SK-N-SH treated with all-trans-retinoic acid at 6 μM for 48 hours (cell line): ENCODE measurements at regions not wholly inside any gene's neighbourhood (a gene's known extent, or its start where the extent isn't known, plus 50 kb on each side); places are given as distances from the start of the nearest gene placed in this dataset.

ENCODE experiments used
- ATAC-seq: fragments of 200-7000 bp; cut with Tn5 transposase; 3 replicates; pipeline ENCODE4 v1.9.1; 2020; ENCODE audit warnings: mild to moderate bottlenecking, moderate library complexity
- BACH2 ChIP-seq: fragments of 250-450 bp; sonication (Bioruptor Pico); IDR thresholded peaks from 2 replicates; pipeline ENCODE4 v1.9.0; 2021; ENCODE audit warnings: mild to moderate bottlenecking, borderline replicate concordance
- CREB5 ChIP-seq: fragments of 250-450 bp; sonication (Bioruptor Pico); IDR thresholded peaks from 2 replicates; pipeline ENCODE4 v1.5.1; 2020; ENCODE audit warnings: low read depth, mild to moderate bottlenecking, moderate library complexity
- CSDC2 ChIP-seq: fragments of 250-450 bp; sonication (Bioruptor Pico); IDR thresholded peaks from 2 replicates; pipeline ENCODE4 v1.5.0; 2020; ENCODE audit warnings: mild to moderate bottlenecking, moderate library complexity
- ESRRG ChIP-seq: fragments of 250-450 bp; sonication (Bioruptor Pico); IDR thresholded peaks from 2 replicates; pipeline ENCODE4 v1.6.1; 2021; ENCODE audit warnings: mild to moderate bottlenecking
- ISL1 ChIP-seq: fragments of 250-450 bp; sonication (Bioruptor Pico); IDR thresholded peaks from 2 replicates; pipeline ENCODE4 v2.1.2; 2022; ENCODE audit warnings: mild to moderate bottlenecking, moderate library complexity
- OSR1 ChIP-seq: fragments of 250-450 bp; sonication (Bioruptor Pico); IDR thresholded peaks from 2 replicates; pipeline ENCODE4 v1.8.0; 2022; ENCODE audit warnings: moderate library complexity, mild to moderate bottlenecking, inconsistent platforms
- PATZ1 ChIP-seq: fragments of 250-450 bp; sonication (Bioruptor Pico); IDR thresholded peaks from 2 replicates; pipeline ENCODE4 v1.8.0; 2020; ENCODE audit warnings: mild to moderate bottlenecking, moderate library complexity, borderline replicate concordance
- PPARA ChIP-seq: fragments of 250-450 bp; sonication (Bioruptor Pico); IDR thresholded peaks from 2 replicates; pipeline ENCODE4 v1.5.0; 2020; ENCODE audit warnings: mild to moderate bottlenecking, borderline replicate concordance
- RARB ChIP-seq: fragments of 250-450 bp; sonication (Bioruptor Pico); IDR thresholded peaks from 2 replicates; pipeline ENCODE4 v1.8.0; 2021; ENCODE audit warnings: mild to moderate bottlenecking, moderate library complexity
- SNAI2 ChIP-seq: fragments of 250-450 bp; sonication (Bioruptor Pico); IDR thresholded peaks from 2 replicates; pipeline ENCODE4 v1.5.0; 2020; ENCODE audit warnings: mild to moderate bottlenecking, moderate library complexity
- TCF4 ChIP-seq: fragments of 250-450 bp; sonication (Bioruptor Pico); IDR thresholded peaks from 2 replicates; pipeline ENCODE4 v1.8.0; 2021; ENCODE audit warnings: mild to moderate bottlenecking, moderate library complexity, borderline replicate concordance
- TOX ChIP-seq: fragments of 250-450 bp; sonication (Bioruptor Pico); IDR thresholded peaks from 2 replicates; pipeline ENCODE4 v1.8.0; 2021; ENCODE audit warnings: mild to moderate bottlenecking, moderate library complexity, borderline replicate concordance
- TSHZ2 ChIP-seq: fragments of 250-450 bp; sonication (Bioruptor Pico); IDR thresholded peaks from 2 replicates; pipeline ENCODE4 v1.5.0; 2020; ENCODE audit warnings: mild to moderate bottlenecking, moderate library complexity
- ZC3H10 ChIP-seq: fragments of 250-450 bp; sonication (Bioruptor Pico); IDR thresholded peaks from 2 replicates; pipeline ENCODE4 v1.5.1; 2021; ENCODE audit warnings: mild to moderate bottlenecking, moderate library complexity
- ZFP3 ChIP-seq: fragments of 250-450 bp; sonication (Bioruptor Pico); IDR thresholded peaks from 2 replicates; pipeline ENCODE4 v1.5.0; 2020; ENCODE audit warnings: mild to moderate bottlenecking, moderate library complexity
- ZFP30 ChIP-seq: fragments of 450-650 bp; formaldehyde crosslinking; IDR thresholded peaks from 2 replicates; pipeline ENCODE4 v1.5.0; 2022; ENCODE audit warnings: mild to moderate bottlenecking, moderate library complexity
- ZNF565 ChIP-seq: fragments of 450-650 bp; formaldehyde crosslinking; conservative IDR thresholded peaks from 2 replicates; pipeline ENCODE4 v1.5.0; 2020; ENCODE audit warnings: low read depth, mild to moderate bottlenecking, moderate library complexity
- ZNF70 ChIP-seq: fragments of 450-650 bp; formaldehyde crosslinking; IDR thresholded peaks from 2 replicates; pipeline ENCODE4 v1.5.0; 2020; ENCODE audit warnings: mild to moderate bottlenecking, moderate library complexity
- ZNF8 ChIP-seq: fragments of 450-650 bp; formaldehyde crosslinking; IDR thresholded peaks from 2 replicates; pipeline ENCODE4 v1.5.0; 2020; ENCODE audit warnings: mild to moderate bottlenecking, moderate library complexity
- TF ChIP-seq, protein P1 (sequence below): fragments of 250-450 bp; sonication (Bioruptor Pico); IDR thresholded peaks from 2 replicates; pipeline ENCODE4 v1.5.1; 2021; ENCODE audit warnings: mild to moderate bottlenecking, moderate library complexity
- TF ChIP-seq, protein P2 (sequence below): fragments of 250-450 bp; sonication (Bioruptor Pico); IDR thresholded peaks from 2 replicates; pipeline ENCODE4 v1.8.0; 2021; ENCODE audit warnings: low read depth, mild to moderate bottlenecking, moderate library complexity, borderline replicate concordance

GRCh38 chr12:62127516-62127915 lies 132.7 kb upstream of the USP15 start:
- ATAC-seq: no peak
- no peak for TF ChIP-seq ZNF8 (CRISPR knock-in tag)
- TF ChIP-seq PATZ1 (CRISPR knock-in tag): no peak
- TF ChIP-seq, protein P1, sequence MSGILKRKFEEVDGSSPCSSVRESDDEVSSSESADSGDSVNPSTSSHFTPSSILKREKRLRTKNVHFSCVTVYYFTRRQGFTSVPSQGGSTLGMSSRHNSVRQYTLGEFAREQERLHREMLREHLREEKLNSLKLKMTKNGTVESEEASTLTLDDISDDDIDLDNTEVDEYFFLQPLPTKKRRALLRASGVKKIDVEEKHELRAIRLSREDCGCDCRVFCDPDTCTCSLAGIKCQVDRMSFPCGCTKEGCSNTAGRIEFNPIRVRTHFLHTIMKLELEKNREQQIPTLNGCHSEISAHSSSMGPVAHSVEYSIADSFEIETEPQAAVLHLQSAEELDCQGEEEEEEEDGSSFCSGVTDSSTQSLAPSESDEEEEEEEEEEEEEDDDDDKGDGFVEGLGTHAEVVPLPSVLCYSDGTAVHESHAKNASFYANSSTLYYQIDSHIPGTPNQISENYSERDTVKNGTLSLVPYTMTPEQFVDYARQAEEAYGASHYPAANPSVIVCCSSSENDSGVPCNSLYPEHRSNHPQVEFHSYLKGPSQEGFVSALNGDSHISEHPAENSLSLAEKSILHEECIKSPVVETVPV (CRISPR knock-in tag): no peak
- no peak for TF ChIP-seq TSHZ2 (CRISPR knock-in tag)
- no peak for TF ChIP-seq ESRRG (CRISPR knock-in tag)
- no peak for TF ChIP-seq BACH2 (CRISPR knock-in tag)
- no peak for TF ChIP-seq ZFP30 (CRISPR knock-in tag)
- TF ChIP-seq ZNF70 (CRISPR knock-in tag): no peak
- TF ChIP-seq ZC3H10 (CRISPR knock-in tag): no peak
- TF ChIP-seq TCF4 (CRISPR knock-in tag): no peak
- TF ChIP-seq ISL1 (CRISPR knock-in tag): no peak
- TF ChIP-seq ZNF565 (CRISPR knock-in tag): no peak
- TF ChIP-seq SNAI2 (CRISPR knock-in tag): no peak
- no peak for TF ChIP-seq PPARA
- TF ChIP-seq, protein P2, sequence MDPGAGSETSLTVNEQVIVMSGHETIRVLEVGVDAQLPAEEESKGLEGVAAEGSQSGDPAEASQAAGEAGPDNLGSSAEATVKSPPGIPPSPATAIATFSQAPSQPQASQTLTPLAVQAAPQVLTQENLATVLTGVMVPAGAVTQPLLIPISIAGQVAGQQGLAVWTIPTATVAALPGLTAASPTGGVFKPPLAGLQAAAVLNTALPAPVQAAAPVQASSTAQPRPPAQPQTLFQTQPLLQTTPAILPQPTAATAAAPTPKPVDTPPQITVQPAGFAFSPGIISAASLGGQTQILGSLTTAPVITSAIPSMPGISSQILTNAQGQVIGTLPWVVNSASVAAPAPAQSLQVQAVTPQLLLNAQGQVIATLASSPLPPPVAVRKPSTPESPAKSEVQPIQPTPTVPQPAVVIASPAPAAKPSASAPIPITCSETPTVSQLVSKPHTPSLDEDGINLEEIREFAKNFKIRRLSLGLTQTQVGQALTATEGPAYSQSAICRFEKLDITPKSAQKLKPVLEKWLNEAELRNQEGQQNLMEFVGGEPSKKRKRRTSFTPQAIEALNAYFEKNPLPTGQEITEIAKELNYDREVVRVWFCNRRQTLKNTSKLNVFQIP (CRISPR knock-in tag): no peak
- TF ChIP-seq TOX (CRISPR knock-in tag): no peak
- TF ChIP-seq ZFP3 (CRISPR knock-in tag): no peak
- TF ChIP-seq RARB (CRISPR knock-in tag): no peak
- TF ChIP-seq OSR1 (CRISPR knock-in tag): no peak
- no peak for TF ChIP-seq CREB5

- no peak for TF ChIP-seq TSHZ2 (CRISPR knock-in tag)
- TF ChIP-seq, protein P2 (CRISPR knock-in tag): no peak
- no peak for TF ChIP-seq CSDC2 (CRISPR knock-in tag)
- TF ChIP-seq TCF4 (CRISPR knock-in tag): no peak
- no peak for ATAC-seq
These were observed 131.8 kb upstream of the USP15 start for GRCh38 chr12:62128175-62128975.
